HG02885 (cell line): ENCODE measurements at regions not wholly inside any gene's neighbourhood (a gene's known extent, or its start where the extent isn't known, plus 50 kb on each side); places are given as distances from the start of the nearest gene placed in this dataset.

Experiments used
- ATAC-seq: cut with Tn5 transposase; IDR thresholded peaks from one replicate; pipeline ENCODE4 v1.9.1; 2021; ENCODE audit warnings: mild to moderate bottlenecking; ENCODE audit not compliant: unreplicated experiment, poor library complexity

DNA sequence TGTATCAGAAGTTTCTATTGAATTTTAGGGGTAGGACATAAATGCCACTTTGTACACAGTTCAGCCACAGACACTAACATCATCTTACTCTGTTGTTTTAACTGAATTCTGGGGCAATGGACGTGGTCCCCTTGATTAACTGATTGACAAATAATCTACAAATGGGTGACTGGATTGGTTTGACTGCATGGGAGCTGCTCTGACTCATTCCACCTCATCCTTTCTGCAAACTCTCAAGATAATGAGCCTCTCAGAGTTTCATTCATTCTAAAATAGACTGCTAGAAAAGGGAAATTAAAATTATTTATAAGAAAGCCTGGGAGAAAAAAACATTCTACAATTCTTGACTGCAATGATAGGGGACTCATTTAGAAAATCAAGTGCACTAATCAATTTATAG, 570.4 kb upstream of the SEL1L start:
- no peak for ATAC-seq

- no peak for ATAC-seq
These were observed 578.7 kb upstream of the SEL1L start for GRCh38 chr14:82112210-82112839.

DNA sequence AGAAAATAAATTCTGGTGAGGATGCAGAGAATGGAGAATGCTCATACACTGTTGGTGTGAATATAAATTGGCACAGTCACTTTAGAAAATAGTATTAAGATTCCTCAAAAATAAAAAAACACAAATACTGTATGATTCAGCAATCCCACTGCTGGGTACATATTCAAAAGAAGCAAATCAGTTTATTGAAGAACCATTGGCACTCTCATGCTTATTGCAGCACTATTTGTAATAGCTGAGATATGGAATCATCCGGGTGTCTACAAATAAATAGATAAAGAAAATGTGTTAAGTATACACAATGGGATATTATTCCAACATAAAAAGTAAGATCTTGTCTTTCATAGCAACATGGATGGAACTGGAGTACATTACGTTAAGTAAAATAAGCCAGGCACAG, 579.4 kb upstream of the SEL1L start:
- ATAC-seq = no peak

DNA sequence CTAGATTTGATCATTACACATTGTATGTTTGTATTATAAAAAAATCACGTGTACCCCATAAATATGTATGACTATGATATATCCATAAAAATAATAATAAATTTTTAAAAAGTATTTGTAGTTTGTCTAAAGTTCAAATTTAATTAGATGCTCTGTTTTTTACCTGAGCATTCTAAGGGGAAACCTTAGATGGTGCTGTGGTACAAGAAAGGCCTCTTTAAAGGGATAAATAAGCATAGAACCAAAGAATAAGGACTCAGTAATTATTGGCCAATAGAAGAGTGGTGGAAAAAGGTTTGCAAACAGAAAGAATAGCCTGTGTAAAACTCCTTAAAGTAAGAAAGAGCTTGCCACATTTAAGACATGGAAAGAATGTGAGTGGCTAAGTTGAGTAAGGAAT, 580.1 kb upstream of the SEL1L start:
- ATAC-seq = no peak

GRCh38 chr14:82116721-82117120, 583.1 kb upstream of the SEL1L start:
- no peak for ATAC-seq

DNA sequence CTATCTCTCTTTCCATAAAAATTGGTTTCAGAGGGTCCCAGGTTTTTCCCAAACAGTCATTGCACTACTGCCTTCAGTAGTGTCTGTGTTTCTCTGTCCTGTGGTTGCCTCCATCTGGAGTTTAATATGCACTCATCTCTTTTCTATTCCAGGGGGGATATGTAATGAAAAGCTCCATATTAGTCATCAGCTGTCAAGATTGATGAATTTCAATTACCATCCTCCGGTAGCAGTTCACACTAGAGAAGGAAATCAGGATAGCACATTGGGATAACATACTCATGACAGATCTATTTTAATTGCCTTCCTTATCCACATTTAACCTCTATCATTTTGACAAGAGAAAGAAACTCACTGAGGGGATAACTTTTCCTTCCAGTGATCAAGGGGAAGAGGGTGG, 589.0 kb upstream of the SEL1L start:
- no peak for ATAC-seq

DNA sequence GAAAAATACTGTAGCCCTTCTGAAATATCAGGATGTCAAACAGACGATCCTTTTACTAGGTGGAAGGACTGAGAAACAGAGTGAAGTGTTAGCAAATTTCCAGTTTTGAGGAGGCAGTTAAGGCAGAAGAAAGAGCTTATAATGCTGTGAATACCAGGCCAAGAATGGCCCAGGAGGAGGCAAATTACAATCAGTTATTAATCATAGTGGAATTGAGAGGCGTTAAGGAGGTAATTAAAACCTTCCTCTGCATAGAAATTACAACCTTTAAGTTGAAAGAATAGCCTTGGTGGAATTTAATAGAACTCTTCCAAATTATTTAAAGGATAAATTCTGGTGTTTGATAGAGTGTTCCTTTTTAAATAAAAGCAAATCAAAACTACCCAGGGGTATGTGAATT, 590.9 kb upstream of the SEL1L start:
- no peak for ATAC-seq

GRCh38 chr14:82126006-82126405, 592.4 kb upstream of the SEL1L start:
- ATAC-seq = no peak

- ATAC-seq = no peak
These were observed 600.8 kb upstream of the SEL1L start for GRCh38 chr14:82134411-82134810.

GRCh38 chr14:82138431-82138830, 604.8 kb upstream of the SEL1L start:
- ATAC-seq = no peak

GRCh38 chr14:82146846-82147245, 613.2 kb upstream of the SEL1L start:
- no peak for ATAC-seq

GRCh38 chr14:82153689-82154088, 620.0 kb upstream of the SEL1L start:
- ATAC-seq = no peak

DNA sequence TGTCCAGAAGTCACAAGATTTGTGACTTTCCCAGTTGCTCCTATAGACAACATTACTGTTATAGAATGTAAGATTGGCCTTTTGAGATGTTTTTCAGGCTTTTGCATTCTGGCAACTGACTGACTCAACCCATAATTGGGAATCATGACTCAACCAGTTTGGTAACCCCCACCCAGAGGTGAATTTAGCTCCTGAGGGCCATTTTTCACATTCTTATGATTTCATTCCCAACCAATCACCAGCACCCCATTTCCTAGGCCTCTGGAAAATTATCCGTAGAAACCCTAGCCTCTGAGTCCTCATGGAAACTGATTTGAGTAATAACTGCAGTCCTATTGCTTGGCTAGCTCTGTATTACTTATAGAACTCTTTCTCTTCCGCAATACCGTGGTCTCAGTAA, 626.0 kb upstream of the SEL1L start:
- no peak for ATAC-seq

GRCh38 chr14:82180139-82180538, 646.5 kb upstream of the SEL1L start:
- no peak for ATAC-seq

DNA sequence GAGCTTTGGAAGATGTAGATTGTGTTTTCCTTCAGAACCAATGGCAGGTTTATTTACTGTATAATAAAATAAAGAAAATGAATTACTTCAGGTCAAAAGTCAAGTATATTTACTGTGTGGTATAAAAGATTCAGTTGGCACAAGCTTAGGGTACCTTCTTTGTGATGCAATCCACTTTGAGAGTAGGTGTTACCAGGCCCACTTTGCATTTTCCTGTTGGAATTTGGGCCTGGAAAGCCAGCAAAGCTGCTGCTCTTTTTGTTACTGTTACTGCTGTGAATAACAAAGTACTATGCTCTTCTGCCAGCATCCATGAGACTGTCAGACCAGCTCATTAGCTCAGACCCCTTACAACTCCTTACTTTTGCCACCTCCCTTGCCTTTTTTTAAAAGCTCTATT, 649.0 kb upstream of the SEL1L start:
- ATAC-seq = no peak

DNA sequence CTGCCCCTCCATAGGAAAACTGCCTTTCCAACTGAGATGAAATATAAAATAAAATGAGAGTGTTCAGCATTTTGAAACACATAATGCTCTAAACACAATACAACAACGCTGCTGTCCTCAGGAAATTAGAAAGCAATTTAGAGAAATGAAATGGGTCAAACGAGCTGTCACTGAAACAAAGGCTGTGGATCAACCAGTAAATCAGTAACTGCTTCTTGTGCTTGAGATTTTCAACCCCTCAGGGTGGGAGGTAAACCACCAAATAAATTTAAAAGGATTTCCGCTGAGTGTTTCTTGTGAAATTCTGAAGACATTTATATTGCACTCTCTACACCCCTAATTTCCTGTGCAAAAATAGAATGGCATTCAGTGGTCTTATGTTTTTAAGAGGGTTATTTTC, 657.1 kb upstream of the SEL1L start:
- ATAC-seq = no peak

DNA sequence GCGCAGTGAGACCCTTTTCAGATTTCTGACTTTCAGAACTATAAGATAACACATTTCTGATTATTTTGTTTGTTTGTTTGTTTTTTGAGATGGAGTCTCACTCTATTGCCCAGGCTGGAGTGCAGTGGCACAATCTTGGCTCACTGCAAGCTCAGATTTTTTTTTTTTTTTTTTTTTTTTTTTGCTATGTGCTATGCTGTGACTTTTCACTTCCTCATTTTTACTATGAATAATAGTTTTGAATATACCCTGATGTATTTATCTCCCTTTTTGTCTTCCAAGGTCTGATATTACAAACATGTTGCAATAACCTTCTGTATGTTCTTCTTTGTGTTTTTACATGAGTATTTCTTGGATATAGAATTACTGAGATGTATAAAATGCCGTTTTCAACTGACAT, 658.7 kb upstream of the SEL1L start:
- no peak for ATAC-seq

GRCh38 chr14:82223276-82223675, 689.6 kb upstream of the SEL1L start:
- ATAC-seq = no peak

DNA sequence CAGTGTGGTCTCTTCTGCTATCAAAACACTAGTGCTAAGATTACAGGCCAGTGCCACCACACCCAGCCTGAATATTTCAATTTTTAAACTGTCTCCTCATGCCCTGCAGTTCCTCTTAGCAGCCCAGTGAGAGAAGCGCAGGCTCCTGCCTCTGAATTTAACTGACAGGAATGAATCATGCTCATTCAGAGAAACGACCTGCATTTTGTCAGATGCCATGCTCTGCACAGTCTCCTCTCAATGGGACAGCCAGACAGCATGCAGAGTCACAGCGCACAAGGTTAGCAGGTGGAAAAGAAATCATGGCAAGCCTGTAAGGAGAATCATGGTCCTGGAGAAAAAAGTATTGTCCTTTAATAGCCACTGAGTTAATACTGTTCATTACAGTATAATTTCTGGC, 691.0 kb upstream of the SEL1L start:
- ATAC-seq = no peak

DNA sequence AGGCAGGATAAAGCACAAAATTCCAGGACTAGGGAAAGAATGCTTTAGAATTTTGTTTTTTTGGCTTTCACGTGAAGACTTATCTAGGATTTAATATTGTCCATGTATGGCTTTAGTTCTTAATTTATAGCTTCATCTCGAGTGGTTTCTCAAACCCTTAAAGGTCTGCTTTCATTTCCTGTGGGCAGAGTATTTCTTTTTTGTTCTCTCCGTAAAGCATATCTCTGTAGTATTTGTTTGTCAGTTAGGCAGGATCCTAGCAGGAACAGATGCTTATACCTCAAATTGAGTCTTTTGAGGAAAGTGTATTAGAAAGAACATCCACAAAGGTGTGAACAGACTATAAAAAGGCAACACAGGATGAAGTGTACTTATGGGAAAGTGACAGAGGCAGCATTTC, 697.1 kb upstream of the SEL1L start:
- ATAC-seq = no peak

GRCh38 chr14:82238649-82239048, 705.0 kb upstream of the SEL1L start:
- no peak for ATAC-seq

- no peak for ATAC-seq
These were observed 705.6 kb upstream of the SEL1L start for GRCh38 chr14:82239223-82239622.

GRCh38 chr14:82244791-82245190, 711.1 kb upstream of the SEL1L start:
- ATAC-seq = no peak
